HepG2 (cell line): ENCODE measurements at regions not wholly inside any gene's neighbourhood (a gene's known extent, or its start where the extent isn't known, plus 50 kb on each side); places are given as distances from the start of the nearest gene placed in this dataset.

Experiments
- PTBP1 ChIP-seq: fragments of 200-400 bp; formaldehyde crosslinking; IDR thresholded peaks from 2 replicates; pipeline ENCODE4 v1.6.1; 2018; ENCODE audit warnings: low read length, low read depth; ENCODE audit not compliant: poor library complexity, severe bottlenecking
- SMC3 ChIP-seq: IDR thresholded peaks from 2 replicates; pipeline ENCODE4 v1.6.1; 2011; ENCODE audit warnings: low read length, improper control_type of control experiment
- ZNF331 ChIP-seq: sonication (generic); formaldehyde crosslinking; IDR thresholded peaks from 2 replicates; pipeline ENCODE4 v1.4.0; 2020; ENCODE audit warnings: missing genetic modification reagents
- TF ChIP-seq, protein P1 (sequence below), 2 experiments: sonication (generic) in 1 of 2; formaldehyde crosslinking in 1 of 2; IDR thresholded peaks; 2 replicates each; pipeline versions ENCODE4 v1.4.0 to v1.6.1; 2016 to 2020; ENCODE audit warnings: borderline replicate concordance in 1 of 2, low read depth in 1 of 2, mild to moderate bottlenecking in 1 of 2, missing genetic modification reagents in 1 of 2
- TF ChIP-seq, protein P2 (sequence below): sonication (generic); formaldehyde crosslinking; IDR thresholded peaks from 2 replicates; pipeline ENCODE4 v1.4.0; 2020; ENCODE audit warnings: missing genetic modification reagents
- TF ChIP-seq, protein P3 (sequence below): IDR thresholded peaks from 2 replicates; pipeline ENCODE4 v1.6.1; 2012; ENCODE audit warnings: low read length, improper control_type of control experiment
- TF ChIP-seq, protein P4 (sequence below): sonication (generic); formaldehyde crosslinking; IDR thresholded peaks from 2 replicates; pipeline ENCODE4 v1.5.1; 2020; ENCODE audit warnings: missing genetic modification reagents, mild to moderate bottlenecking, borderline replicate concordance
- TF ChIP-seq, protein P5 (sequence below): sonication (generic); formaldehyde crosslinking; IDR thresholded peaks from 2 replicates; pipeline ENCODE4 v1.4.0; 2020; ENCODE audit warnings: low read depth, mild to moderate bottlenecking, missing genetic modification reagents
- TF ChIP-seq, protein P6 (sequence below): IDR thresholded peaks from 2 replicates; pipeline ENCODE4 v1.6.1; 2016; ENCODE audit warnings: low read depth

DNA sequence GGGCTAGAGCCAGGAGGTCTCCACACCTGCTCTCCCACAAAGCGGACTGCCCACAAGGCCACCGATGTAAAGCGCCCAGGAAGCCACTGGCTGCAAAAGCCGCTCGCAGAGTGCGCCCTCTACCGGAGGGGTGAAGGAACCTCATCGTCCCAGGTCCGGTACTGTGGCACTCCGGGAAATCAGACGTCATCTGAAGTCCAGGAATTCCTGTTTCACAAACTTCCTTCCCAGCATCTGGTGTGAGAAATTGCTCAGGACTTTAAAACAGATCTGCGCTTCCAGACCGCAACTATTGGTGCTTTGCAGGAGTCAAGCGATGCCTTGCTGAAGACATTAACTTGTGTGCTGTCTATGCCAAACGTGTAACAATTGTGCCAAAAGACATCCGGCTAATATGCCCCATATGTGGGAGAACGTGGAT, 115.1 kb upstream of the ARID1B start (continued):
- TF ChIP-seq, protein P1, sequence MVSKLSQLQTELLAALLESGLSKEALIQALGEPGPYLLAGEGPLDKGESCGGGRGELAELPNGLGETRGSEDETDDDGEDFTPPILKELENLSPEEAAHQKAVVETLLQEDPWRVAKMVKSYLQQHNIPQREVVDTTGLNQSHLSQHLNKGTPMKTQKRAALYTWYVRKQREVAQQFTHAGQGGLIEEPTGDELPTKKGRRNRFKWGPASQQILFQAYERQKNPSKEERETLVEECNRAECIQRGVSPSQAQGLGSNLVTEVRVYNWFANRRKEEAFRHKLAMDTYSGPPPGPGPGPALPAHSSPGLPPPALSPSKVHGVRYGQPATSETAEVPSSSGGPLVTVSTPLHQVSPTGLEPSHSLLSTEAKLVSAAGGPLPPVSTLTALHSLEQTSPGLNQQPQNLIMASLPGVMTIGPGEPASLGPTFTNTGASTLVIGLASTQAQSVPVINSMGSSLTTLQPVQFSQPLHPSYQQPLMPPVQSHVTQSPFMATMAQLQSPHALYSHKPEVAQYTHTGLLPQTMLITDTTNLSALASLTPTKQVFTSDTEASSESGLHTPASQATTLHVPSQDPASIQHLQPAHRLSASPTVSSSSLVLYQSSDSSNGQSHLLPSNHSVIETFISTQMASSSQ (IDR thresholded peaks at IDR 0.05; ENCODE audit: low read depth): no peak
- TF ChIP-seq, protein P1 (CRISPR knock-in tag; IDR thresholded peaks at IDR 0.05; ENCODE audit: borderline replicate concordance): no peak
- TF ChIP-seq, protein P2, sequence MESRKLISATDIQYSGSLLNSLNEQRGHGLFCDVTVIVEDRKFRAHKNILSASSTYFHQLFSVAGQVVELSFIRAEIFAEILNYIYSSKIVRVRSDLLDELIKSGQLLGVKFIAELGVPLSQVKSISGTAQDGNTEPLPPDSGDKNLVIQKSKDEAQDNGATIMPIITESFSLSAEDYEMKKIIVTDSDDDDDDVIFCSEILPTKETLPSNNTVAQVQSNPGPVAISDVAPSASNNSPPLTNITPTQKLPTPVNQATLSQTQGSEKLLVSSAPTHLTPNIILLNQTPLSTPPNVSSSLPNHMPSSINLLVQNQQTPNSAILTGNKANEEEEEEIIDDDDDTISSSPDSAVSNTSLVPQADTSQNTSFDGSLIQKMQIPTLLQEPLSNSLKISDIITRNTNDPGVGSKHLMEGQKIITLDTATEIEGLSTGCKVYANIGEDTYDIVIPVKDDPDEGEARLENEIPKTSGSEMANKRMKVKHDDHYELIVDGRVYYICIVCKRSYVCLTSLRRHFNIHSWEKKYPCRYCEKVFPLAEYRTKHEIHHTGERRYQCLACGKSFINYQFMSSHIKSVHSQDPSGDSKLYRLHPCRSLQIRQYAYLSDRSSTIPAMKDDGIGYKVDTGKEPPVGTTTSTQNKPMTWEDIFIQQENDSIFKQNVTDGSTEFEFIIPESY (CRISPR knock-in tag): peak; percentile 25; the same call in 1 of the 2 replicates
- TF ChIP-seq, protein P3, sequence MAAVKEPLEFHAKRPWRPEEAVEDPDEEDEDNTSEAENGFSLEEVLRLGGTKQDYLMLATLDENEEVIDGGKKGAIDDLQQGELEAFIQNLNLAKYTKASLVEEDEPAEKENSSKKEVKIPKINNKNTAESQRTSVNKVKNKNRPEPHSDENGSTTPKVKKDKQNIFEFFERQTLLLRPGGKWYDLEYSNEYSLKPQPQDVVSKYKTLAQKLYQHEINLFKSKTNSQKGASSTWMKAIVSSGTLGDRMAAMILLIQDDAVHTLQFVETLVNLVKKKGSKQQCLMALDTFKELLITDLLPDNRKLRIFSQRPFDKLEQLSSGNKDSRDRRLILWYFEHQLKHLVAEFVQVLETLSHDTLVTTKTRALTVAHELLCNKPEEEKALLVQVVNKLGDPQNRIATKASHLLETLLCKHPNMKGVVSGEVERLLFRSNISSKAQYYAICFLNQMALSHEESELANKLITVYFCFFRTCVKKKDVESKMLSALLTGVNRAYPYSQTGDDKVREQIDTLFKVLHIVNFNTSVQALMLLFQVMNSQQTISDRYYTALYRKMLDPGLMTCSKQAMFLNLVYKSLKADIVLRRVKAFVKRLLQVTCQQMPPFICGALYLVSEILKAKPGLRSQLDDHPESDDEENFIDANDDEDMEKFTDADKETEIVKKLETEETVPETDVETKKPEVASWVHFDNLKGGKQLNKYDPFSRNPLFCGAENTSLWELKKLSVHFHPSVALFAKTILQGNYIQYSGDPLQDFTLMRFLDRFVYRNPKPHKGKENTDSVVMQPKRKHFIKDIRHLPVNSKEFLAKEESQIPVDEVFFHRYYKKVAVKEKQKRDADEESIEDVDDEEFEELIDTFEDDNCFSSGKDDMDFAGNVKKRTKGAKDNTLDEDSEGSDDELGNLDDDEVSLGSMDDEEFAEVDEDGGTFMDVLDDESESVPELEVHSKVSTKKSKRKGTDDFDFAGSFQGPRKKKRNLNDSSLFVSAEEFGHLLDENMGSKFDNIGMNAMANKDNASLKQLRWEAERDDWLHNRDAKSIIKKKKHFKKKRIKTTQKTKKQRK: no peak
- TF ChIP-seq, protein P4, sequence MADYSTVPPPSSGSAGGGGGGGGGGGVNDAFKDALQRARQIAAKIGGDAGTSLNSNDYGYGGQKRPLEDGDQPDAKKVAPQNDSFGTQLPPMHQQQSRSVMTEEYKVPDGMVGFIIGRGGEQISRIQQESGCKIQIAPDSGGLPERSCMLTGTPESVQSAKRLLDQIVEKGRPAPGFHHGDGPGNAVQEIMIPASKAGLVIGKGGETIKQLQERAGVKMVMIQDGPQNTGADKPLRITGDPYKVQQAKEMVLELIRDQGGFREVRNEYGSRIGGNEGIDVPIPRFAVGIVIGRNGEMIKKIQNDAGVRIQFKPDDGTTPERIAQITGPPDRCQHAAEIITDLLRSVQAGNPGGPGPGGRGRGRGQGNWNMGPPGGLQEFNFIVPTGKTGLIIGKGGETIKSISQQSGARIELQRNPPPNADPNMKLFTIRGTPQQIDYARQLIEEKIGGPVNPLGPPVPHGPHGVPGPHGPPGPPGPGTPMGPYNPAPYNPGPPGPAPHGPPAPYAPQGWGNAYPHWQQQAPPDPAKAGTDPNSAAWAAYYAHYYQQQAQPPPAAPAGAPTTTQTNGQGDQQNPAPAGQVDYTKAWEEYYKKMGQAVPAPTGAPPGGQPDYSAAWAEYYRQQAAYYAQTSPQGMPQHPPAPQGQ (CRISPR knock-in tag): 0 out of 2 replicates have a peak, but pooled peaks have one; percentile 29
- no peak for TF ChIP-seq SMC3
- TF ChIP-seq PTBP1: no peak
- TF ChIP-seq ZNF331 (CRISPR knock-in tag): 0 out of 2 replicates have a peak, but pooled peaks have one; percentile 16
- TF ChIP-seq, protein P5, sequence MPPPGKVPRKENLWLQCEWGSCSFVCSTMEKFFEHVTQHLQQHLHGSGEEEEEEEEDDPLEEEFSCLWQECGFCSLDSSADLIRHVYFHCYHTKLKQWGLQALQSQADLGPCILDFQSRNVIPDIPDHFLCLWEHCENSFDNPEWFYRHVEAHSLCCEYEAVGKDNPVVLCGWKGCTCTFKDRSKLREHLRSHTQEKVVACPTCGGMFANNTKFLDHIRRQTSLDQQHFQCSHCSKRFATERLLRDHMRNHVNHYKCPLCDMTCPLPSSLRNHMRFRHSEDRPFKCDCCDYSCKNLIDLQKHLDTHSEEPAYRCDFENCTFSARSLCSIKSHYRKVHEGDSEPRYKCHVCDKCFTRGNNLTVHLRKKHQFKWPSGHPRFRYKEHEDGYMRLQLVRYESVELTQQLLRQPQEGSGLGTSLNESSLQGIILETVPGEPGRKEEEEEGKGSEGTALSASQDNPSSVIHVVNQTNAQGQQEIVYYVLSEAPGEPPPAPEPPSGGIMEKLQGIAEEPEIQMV (CRISPR knock-in tag): no peak
- TF ChIP-seq, protein P6, sequence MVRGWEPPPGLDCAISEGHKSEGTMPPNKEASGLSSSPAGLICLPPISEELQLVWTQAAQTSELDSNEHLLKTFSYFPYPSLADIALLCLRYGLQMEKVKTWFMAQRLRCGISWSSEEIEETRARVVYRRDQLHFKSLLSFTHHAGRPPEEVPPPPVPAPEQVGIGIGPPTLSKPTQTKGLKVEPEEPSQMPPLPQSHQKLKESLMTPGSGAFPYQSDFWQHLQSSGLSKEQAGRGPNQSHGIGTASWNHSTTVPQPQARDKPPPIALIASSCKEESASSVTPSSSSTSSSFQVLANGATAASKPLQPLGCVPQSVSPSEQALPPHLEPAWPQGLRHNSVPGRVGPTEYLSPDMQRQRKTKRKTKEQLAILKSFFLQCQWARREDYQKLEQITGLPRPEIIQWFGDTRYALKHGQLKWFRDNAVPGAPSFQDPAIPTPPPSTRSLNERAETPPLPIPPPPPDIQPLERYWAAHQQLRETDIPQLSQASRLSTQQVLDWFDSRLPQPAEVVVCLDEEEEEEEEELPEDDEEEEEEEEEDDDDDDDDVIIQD (CRISPR knock-in tag): peak; percentile 42; the same call in 1 of the 2 replicates
